Tibial nerve (tissue), 4 donors: ENCODE measurements at regions not wholly inside any gene's neighbourhood (a gene's known extent, or its start where the extent isn't known, plus 50 kb on each side); places are given as distances from the start of the nearest gene placed in this dataset.

Experiments used
- DNase-seq, 2 donors: peaks; one replicate each; pipeline ENCODE4 v3.0.0-alpha.2; 2019; ENCODE audit warnings: low spot score in 2 of 2
- H3K27ac ChIP-seq, 4 donors: fragments of 200-600 bp; sonication (generic) in 3 of 4; one replicate each; pipeline ENCODE4 v1.5.1; 2017 to 2019; ENCODE audit warnings: mild to moderate bottlenecking in 1 of 4
- H3K27me3 ChIP-seq, 2 donors: fragments of 200-600 bp; sonication (generic) in 1 of 2; one replicate each; pipeline versions ENCODE4 v1.5.1 to v1.6.0; 2017 to 2019
- H3K36me3 ChIP-seq, 3 donors: fragments of 200-600 bp; sonication (generic); one replicate each; pipeline ENCODE4 v1.5.1; 2018 to 2019
- H3K4me1 ChIP-seq, 4 donors: fragments of 200-600 bp; sonication (generic) in 3 of 4; one replicate each; pipeline ENCODE4 v1.5.1; 2017 to 2019
- H3K4me3 ChIP-seq, 4 donors: fragments of 200-600 bp; sonication (generic) in 3 of 4; one replicate each; pipeline ENCODE4 v1.5.1; 2017 to 2019; ENCODE audit warnings: mild to moderate bottlenecking in 1 of 4, moderate library complexity in 1 of 4
- H3K9me3 ChIP-seq, 4 donors: fragments of 200-600 bp; sonication (generic) in 3 of 4; one replicate each; pipeline ENCODE4 v1.5.1; 2017 to 2019
- CTCF ChIP-seq, 5 experiments: fragments of 200-600 bp in 3 of 5; fragments of 450-650 bp in 2 of 5; sonication (generic) in 3 of 5; IDR thresholded peaks; one replicate each; pipeline ENCODE4 v1.5.1; 2016 to 2019; ENCODE audit warnings: antibody characterized with exemption in 5 of 5, mild to moderate bottlenecking in 3 of 5, moderate library complexity in 2 of 5
- EP300 ChIP-seq, 2 donors: sonication (generic); formaldehyde crosslinking; IDR thresholded peaks; one replicate each; pipeline ENCODE4 v1.6.1; 2017; ENCODE audit warnings: antibody characterized with exemption in 2 of 2, mild to moderate bottlenecking in 1 of 2
- POLR2A ChIP-seq, 2 donors: fragments of 450-650 bp; IDR thresholded peaks; one replicate each; pipeline ENCODE4 v1.6.1; 2017; ENCODE audit warnings: antibody characterized with exemption in 2 of 2, mild to moderate bottlenecking in 2 of 2, moderate library complexity in 2 of 2
- WGBS, 2 donors: methylation state at CpG; one replicate each; pipeline ENCODE4 v1.1.5; 2018; 5-methylcytosine and 5-hydroxymethylcytosine counted together

GRCh38 chr16:17628983-17629382 lies 158.2 kb upstream of the XYLT1 start:
- H3K9me3 ChIP-seq, result peaks cover 0 to 26% (median 0%) of the 10 kb centered on the region in 4 donors
- H3K27me3 ChIP-seq, result no peaks in the 10 kb centered on the region
- no peak overlapping the region for H3K27ac ChIP-seq
- DNase-seq, result no peak
- no peak for TF ChIP-seq POLR2A (IDR thresholded peaks at IDR 0.05)
- TF ChIP-seq EP300 (IDR thresholded peaks at IDR 0.05), result no peak
- no peak for TF ChIP-seq CTCF (IDR thresholded peaks at IDR 0.05)
- no peaks in the 10 kb centered on the region for H3K36me3 ChIP-seq
- no peaks in the 10 kb centered on the region for H3K4me1 ChIP-seq
- 5 to 15% methylated on average over 1 of the region's 1 CpG for WGBS, 2 donors
- H3K4me3 ChIP-seq, result no peak overlapping the region

GRCh38 chr16:17622366-17622765 lies 151.6 kb upstream of the XYLT1 start:
- no peak overlapping the region for H3K4me3 ChIP-seq
- no peaks in the 10 kb centered on the region for H3K4me1 ChIP-seq
- no peak overlapping the region for H3K27ac ChIP-seq
- no peaks in the 10 kb centered on the region for H3K27me3 ChIP-seq
- 63 to 66% methylated on average over 3 of the region's 3 CpGs for WGBS, 2 donors
- TF ChIP-seq CTCF (IDR thresholded peaks at IDR 0.05) (no peak), EP300 (IDR thresholded peaks at IDR 0.05) (no peak), POLR2A (IDR thresholded peaks at IDR 0.05) (no peak)
- no peak for DNase-seq
- H3K36me3 ChIP-seq, result no peaks in the 10 kb centered on the region
- peaks cover 0 to 20% (median 0%) of the 10 kb centered on the region in 4 donors for H3K9me3 ChIP-seq

GRCh38 chr16:17619261-17619660 lies 148.5 kb upstream of the XYLT1 start:
- Histone ChIP-seq H3K36me3 (no peaks in the 10 kb centered on the region), H3K4me1 (no peaks in the 10 kb centered on the region), H3K4me3 (no peak overlapping the region), H3K27me3 (no peaks in the 10 kb centered on the region), H3K27ac (no peak overlapping the region), H3K9me3 (no peaks in the 10 kb centered on the region)
- no peak for DNase-seq
- TF ChIP-seq POLR2A (IDR thresholded peaks at IDR 0.05) (no peak), EP300 (IDR thresholded peaks at IDR 0.05) (no peak), CTCF (IDR thresholded peaks at IDR 0.05) (no peak)
- 88 to 93% methylated on average over 8 of the region's 8 CpGs for WGBS, 2 donors

GRCh38 chr16:17617021-17617552 lies 146.3 kb upstream of the XYLT1 start:
- no peaks in the 10 kb centered on the region for H3K4me1 ChIP-seq
- WGBS, 2 donors, result 83 to 88% methylated on average over 4 of the region's 4 CpGs
- no peak for TF ChIP-seq EP300 (IDR thresholded peaks at IDR 0.05)
- TF ChIP-seq POLR2A (IDR thresholded peaks at IDR 0.05), result no peak
- TF ChIP-seq CTCF (IDR thresholded peaks at IDR 0.05), result no peak

GRCh38 chr16:17612336-17612735 lies 141.6 kb upstream of the XYLT1 start:
- H3K36me3 ChIP-seq, result no peaks in the 10 kb centered on the region
- H3K4me3 ChIP-seq, result no peak overlapping the region
- no peak overlapping the region for H3K27ac ChIP-seq
- 67 to 75% methylated on average over 3 of the region's 3 CpGs for WGBS, 2 donors
- no peak for TF ChIP-seq POLR2A (IDR thresholded peaks at IDR 0.05)
- TF ChIP-seq CTCF (IDR thresholded peaks at IDR 0.05), result no peak
- H3K27me3 ChIP-seq, result no peaks in the 10 kb centered on the region
- H3K4me1 ChIP-seq, result no peaks in the 10 kb centered on the region
- H3K9me3 ChIP-seq, result no peaks in the 10 kb centered on the region
- DNase-seq, result no peak

More at GRCh38 chr16:17617021-17617552, 146.3 kb upstream of the XYLT1 start:
- Histone ChIP-seq H3K27ac (no peak overlapping the region), H3K9me3 (no peaks in the 10 kb centered on the region), H3K4me3 (no peak overlapping the region), H3K27me3 (no peaks in the 10 kb centered on the region), H3K36me3 (no peaks in the 10 kb centered on the region)
- no peak for DNase-seq
